ENCODE measurements at regions not wholly inside any gene's neighbourhood (a gene's known extent, or its start where the extent isn't known, plus 50 kb on each side); places are given as distances from the start of the nearest gene placed in this dataset.

GRCh38 chr13:103351035-103351828 lies 285.0 kb upstream of the SLC10A2 start:
- intact Hi-C loops (cut with DNase I): no loop called here
- ATAC-seq (ENCODE audit: low FRiP score) (no peak), DNase-seq (no peak)
- Histone ChIP-seq H3K4me3 (ENCODE audit: low read length in 2 of 2) (no peak overlapping the region), H3K4me1 (ENCODE audit: control insufficient read depth in 1 of 2, insufficient read depth in 2 of 2, low read length in 2 of 2) (peaks cover 0 to 1% of the 10 kb centered on the region in 2 donors), H3K36me3 (ENCODE audit: control insufficient read depth in 1 of 2, insufficient read depth in 2 of 2, low read length in 1 of 2) (no peaks in the 10 kb centered on the region), H3K9me3 (ENCODE audit: control insufficient read depth, low read length) (no peaks in the 10 kb centered on the region), H3K27ac (ENCODE audit: low read depth in 1 of 2, low read length in 2 of 2) (no peak overlapping the region), H3K27me3 (ENCODE audit: control insufficient read depth in 1 of 2, insufficient read depth in 2 of 2, low read length in 1 of 2) (no peaks in the 10 kb centered on the region)
- WGBS, 2 donors: 24% methylated on average over 10 of the region's 10 CpGs

DNA sequence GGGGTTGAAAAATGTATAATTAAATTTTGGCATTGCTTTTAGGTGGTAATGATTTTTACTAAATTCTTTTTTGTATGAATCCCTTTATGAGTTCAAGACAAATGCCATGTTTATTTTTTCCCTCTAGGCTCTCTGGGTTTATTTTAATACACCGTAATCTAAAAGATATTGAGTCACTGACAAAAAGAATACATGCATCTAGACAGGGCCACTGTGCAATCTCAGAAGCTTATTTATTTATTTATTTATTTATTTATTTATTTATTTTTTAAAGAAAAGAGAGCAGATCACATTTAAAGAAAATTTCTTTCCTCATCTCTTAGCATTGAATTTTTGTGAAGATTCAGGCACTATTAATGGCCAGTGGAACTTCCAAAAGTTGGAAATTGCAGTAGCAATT lies 283.9 kb upstream of the SLC10A2 start:
- Histone ChIP-seq H3K4me1 (ENCODE audit: control insufficient read depth in 1 of 2, insufficient read depth in 2 of 2, low read length in 2 of 2) (peaks cover 0 to 1% of the 10 kb centered on the region in 2 donors), H3K9me3 (ENCODE audit: control insufficient read depth, low read length) (no peaks in the 10 kb centered on the region), H3K36me3 (ENCODE audit: control insufficient read depth in 1 of 2, insufficient read depth in 2 of 2, low read length in 1 of 2) (no peaks in the 10 kb centered on the region), H3K27me3 (ENCODE audit: control insufficient read depth in 1 of 2, insufficient read depth in 2 of 2, low read length in 1 of 2) (no peaks in the 10 kb centered on the region), H3K27ac (ENCODE audit: low read depth in 1 of 2, low read length in 2 of 2) (no peak overlapping the region), H3K4me3 (ENCODE audit: low read length in 2 of 2) (no peak overlapping the region)
- intact Hi-C loops (cut with DNase I): no loop called here
- ATAC-seq (ENCODE audit: low FRiP score): no peak
- DNase-seq: no peak
- 35 to 47% methylated on average over 1 of the region's 1 CpG for WGBS, 2 donors

- intact Hi-C loops (cut with DNase I): no loop called here
- Histone ChIP-seq H3K27ac (ENCODE audit: low read depth in 1 of 2, low read length in 2 of 2) (no peak overlapping the region), H3K9me3 (ENCODE audit: control insufficient read depth, low read length) (peaks cover 2% of the 10 kb centered on the region), H3K4me1 (ENCODE audit: control insufficient read depth in 1 of 2, insufficient read depth in 2 of 2, low read length in 2 of 2) (peaks cover 0 to 1% of the 10 kb centered on the region in 2 donors), H3K27me3 (ENCODE audit: control insufficient read depth in 1 of 2, insufficient read depth in 2 of 2, low read length in 1 of 2) (no peaks in the 10 kb centered on the region), H3K36me3 (ENCODE audit: control insufficient read depth in 1 of 2, insufficient read depth in 2 of 2, low read length in 1 of 2) (no peaks in the 10 kb centered on the region), H3K4me3 (ENCODE audit: low read length in 2 of 2) (no peak overlapping the region)
- DNase-seq (no peak), ATAC-seq (ENCODE audit: low FRiP score) (no peak)
- 17 to 19% methylated on average over 6 of the region's 6 CpGs for WGBS, 2 donors
Observed at GRCh38 chr13:103349211-103349980, 283.2 kb upstream of the SLC10A2 start.

DNA sequence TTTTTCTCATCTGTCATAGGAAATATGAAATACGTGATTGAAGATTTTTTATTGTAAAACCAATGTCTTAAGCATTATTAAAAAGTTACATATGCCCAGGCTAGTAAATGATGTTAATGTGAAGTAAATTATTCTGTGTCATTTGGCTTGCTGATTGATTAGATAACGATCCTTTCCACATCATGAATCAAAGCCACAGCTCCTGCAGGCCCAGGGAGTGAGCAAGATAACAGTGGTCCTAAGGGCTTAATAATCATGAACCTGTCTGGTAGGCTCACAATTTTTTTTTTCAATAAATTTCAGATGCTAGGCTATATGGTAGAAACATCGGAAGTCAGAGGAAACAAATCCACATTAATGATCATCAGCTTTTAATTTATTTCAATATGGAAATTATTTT lies 269.0 kb upstream of the SLC10A2 start:
- ATAC-seq (ENCODE audit: low FRiP score) (no peak), DNase-seq (no peak)
- Histone ChIP-seq H3K27ac (ENCODE audit: low read depth in 1 of 2, low read length in 2 of 2) (no peak overlapping the region), H3K4me3 (ENCODE audit: low read length in 2 of 2) (no peak overlapping the region), H3K4me1 (ENCODE audit: control insufficient read depth in 1 of 2, insufficient read depth in 2 of 2, low read length in 2 of 2) (no peaks in the 10 kb centered on the region), H3K9me3 (ENCODE audit: control insufficient read depth, low read length) (no peaks in the 10 kb centered on the region), H3K27me3 (ENCODE audit: control insufficient read depth in 1 of 2, insufficient read depth in 2 of 2, low read length in 1 of 2) (no peaks in the 10 kb centered on the region), H3K36me3 (ENCODE audit: control insufficient read depth in 1 of 2, insufficient read depth in 2 of 2, low read length in 1 of 2) (no peaks in the 10 kb centered on the region)
- intact Hi-C loops (cut with DNase I): no loop called here
- WGBS, 2 donors: 67 to 83% methylated on average over 3 of the region's 3 CpGs

DNA sequence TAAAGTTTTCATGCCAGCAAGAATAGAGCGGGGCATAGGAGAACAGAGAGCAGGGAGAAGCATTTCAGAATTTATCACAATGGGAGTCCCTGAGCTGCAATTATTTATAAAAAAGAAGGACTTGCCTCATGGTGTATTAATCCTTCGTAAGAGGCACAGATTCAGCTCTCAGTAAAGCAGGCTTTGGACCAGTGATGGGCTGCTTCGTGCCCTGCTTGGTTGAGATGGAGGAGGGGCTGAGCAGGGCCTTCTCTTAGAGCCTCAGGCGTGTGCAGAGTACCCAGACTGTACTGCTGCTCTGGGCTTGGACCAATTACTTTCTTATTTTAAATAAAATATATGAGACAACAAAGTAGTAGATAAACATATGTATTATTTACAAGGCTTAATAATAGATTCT lies 265.7 kb upstream of the SLC10A2 start:
- no peaks in the 10 kb centered on the region for H3K27me3 ChIP-seq (ENCODE audit: control insufficient read depth in 1 of 2, insufficient read depth in 2 of 2, low read length in 1 of 2)
- no peak overlapping the region for H3K4me3 ChIP-seq (ENCODE audit: low read length in 2 of 2)
- ATAC-seq (ENCODE audit: low FRiP score): no peak
- no peak for DNase-seq
- H3K4me1 ChIP-seq (ENCODE audit: control insufficient read depth in 1 of 2, insufficient read depth in 2 of 2, low read length in 2 of 2): no peaks in the 10 kb centered on the region
- WGBS, 2 donors: 80 to 88% methylated on average over 4 of the region's 4 CpGs
- H3K36me3 ChIP-seq (ENCODE audit: control insufficient read depth in 1 of 2, insufficient read depth in 2 of 2, low read length in 1 of 2): no peaks in the 10 kb centered on the region
- no peaks in the 10 kb centered on the region for H3K9me3 ChIP-seq (ENCODE audit: control insufficient read depth, low read length)
- H3K27ac ChIP-seq (ENCODE audit: low read depth in 1 of 2, low read length in 2 of 2): no peak overlapping the region
- intact Hi-C loops (cut with DNase I): no loop called here

GRCh38 chr13:103328899-103329298 lies 262.7 kb upstream of the SLC10A2 start:
- H3K27me3 ChIP-seq (ENCODE audit: control insufficient read depth in 1 of 2, insufficient read depth in 2 of 2, low read length in 1 of 2): no peaks in the 10 kb centered on the region
- no peak for DNase-seq
- WGBS, 2 donors: 69 to 79% methylated on average over 1 of the region's 1 CpG
- no peak overlapping the region for H3K27ac ChIP-seq (ENCODE audit: low read depth in 1 of 2, low read length in 2 of 2)
- intact Hi-C loops (cut with DNase I): no loop called here
- no peak for ATAC-seq (ENCODE audit: low FRiP score)
- H3K36me3 ChIP-seq (ENCODE audit: control insufficient read depth in 1 of 2, insufficient read depth in 2 of 2, low read length in 1 of 2): no peaks in the 10 kb centered on the region
- H3K4me3 ChIP-seq (ENCODE audit: low read length in 2 of 2): no peak overlapping the region
- H3K9me3 ChIP-seq (ENCODE audit: control insufficient read depth, low read length): no peaks in the 10 kb centered on the region
- H3K4me1 ChIP-seq (ENCODE audit: control insufficient read depth in 1 of 2, insufficient read depth in 2 of 2, low read length in 2 of 2): no peaks in the 10 kb centered on the region

DNA sequence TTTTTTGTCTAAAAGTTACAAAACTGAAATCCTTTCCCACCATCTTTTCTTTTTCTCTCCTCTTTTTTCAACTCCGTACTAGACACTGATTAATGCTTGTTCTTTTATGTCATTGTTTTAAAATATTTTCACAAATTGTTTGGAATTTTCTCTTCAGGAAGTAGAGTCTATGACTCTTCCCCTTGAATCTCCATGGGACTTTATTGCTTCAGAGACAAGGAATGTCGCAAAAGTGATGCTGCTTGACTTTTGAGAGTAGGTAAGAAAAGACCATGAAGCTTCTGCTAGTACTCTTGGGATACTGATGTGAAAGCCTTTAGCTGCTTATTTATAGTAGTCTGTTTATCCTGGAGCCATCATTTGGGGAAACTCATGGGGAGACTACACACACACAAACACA lies 260.1 kb upstream of the SLC10A2 start:
- Histone ChIP-seq H3K27ac (ENCODE audit: low read depth in 1 of 2, low read length in 2 of 2) (no peak overlapping the region), H3K27me3 (ENCODE audit: control insufficient read depth in 1 of 2, insufficient read depth in 2 of 2, low read length in 1 of 2) (no peaks in the 10 kb centered on the region), H3K36me3 (ENCODE audit: control insufficient read depth in 1 of 2, insufficient read depth in 2 of 2, low read length in 1 of 2) (no peaks in the 10 kb centered on the region), H3K4me1 (ENCODE audit: control insufficient read depth in 1 of 2, insufficient read depth in 2 of 2, low read length in 2 of 2) (no peaks in the 10 kb centered on the region), H3K9me3 (ENCODE audit: control insufficient read depth, low read length) (no peaks in the 10 kb centered on the region), H3K4me3 (ENCODE audit: low read length in 2 of 2) (no peak overlapping the region)
- intact Hi-C loops (cut with DNase I): no loop called here
- DNase-seq (no peak), ATAC-seq (ENCODE audit: low FRiP score) (no peak)
- WGBS, 2 donors: 64 to 94% methylated on average over 2 of the region's 2 CpGs

GRCh38 chr13:103325672-103326071 lies 259.5 kb upstream of the SLC10A2 start:
- WGBS, 2 donors: 50 to 75% methylated on average over 2 of the region's 2 CpGs
- Histone ChIP-seq H3K4me3 (ENCODE audit: low read length in 2 of 2) (no peak overlapping the region), H3K27ac (ENCODE audit: low read depth in 1 of 2, low read length in 2 of 2) (no peak overlapping the region), H3K27me3 (ENCODE audit: control insufficient read depth in 1 of 2, insufficient read depth in 2 of 2, low read length in 1 of 2) (no peaks in the 10 kb centered on the region), H3K36me3 (ENCODE audit: control insufficient read depth in 1 of 2, insufficient read depth in 2 of 2, low read length in 1 of 2) (no peaks in the 10 kb centered on the region), H3K9me3 (ENCODE audit: control insufficient read depth, low read length) (no peaks in the 10 kb centered on the region), H3K4me1 (ENCODE audit: control insufficient read depth in 1 of 2, insufficient read depth in 2 of 2, low read length in 2 of 2) (no peaks in the 10 kb centered on the region)
- ATAC-seq (ENCODE audit: low FRiP score): no peak
- intact Hi-C loops (cut with DNase I): no loop called here
- DNase-seq: no peak

GRCh38 chr13:103324641-103325040 lies 258.4 kb upstream of the SLC10A2 start:
- DNase-seq (no peak), ATAC-seq (ENCODE audit: low FRiP score) (no peak)
- H3K36me3 ChIP-seq (ENCODE audit: control insufficient read depth in 1 of 2, insufficient read depth in 2 of 2, low read length in 1 of 2): no peaks in the 10 kb centered on the region
- no peaks in the 10 kb centered on the region for H3K27me3 ChIP-seq (ENCODE audit: control insufficient read depth in 1 of 2, insufficient read depth in 2 of 2, low read length in 1 of 2)
- H3K4me3 ChIP-seq (ENCODE audit: low read length in 2 of 2): no peak overlapping the region
- H3K4me1 ChIP-seq (ENCODE audit: control insufficient read depth in 1 of 2, insufficient read depth in 2 of 2, low read length in 2 of 2): no peaks in the 10 kb centered on the region
- H3K27ac ChIP-seq (ENCODE audit: low read depth in 1 of 2, low read length in 2 of 2): no peak overlapping the region
- 47 to 48% methylated on average over 2 of the region's 2 CpGs for WGBS, 2 donors
- intact Hi-C loops (cut with DNase I): no loop called here
- no peaks in the 10 kb centered on the region for H3K9me3 ChIP-seq (ENCODE audit: control insufficient read depth, low read length)

Data from aorta (tissue), 5 donors.